Activated naive CD8-positive, alpha-beta T cell treated with anti-CD3 and anti-CD28 coated beads, Interleukin-2, amount 10 ng/mL, durations not matched to agents 7 days and 5 days (primary cell): ENCODE measurements at regions not wholly inside any gene's neighbourhood (a gene's known extent, or its start where the extent isn't known, plus 50 kb on each side); places are given as distances from the start of the nearest gene placed in this dataset.
"Not testable (repeated sequence)": the region's sequence is repeated elsewhere in the genome, so short reads cannot be mapped to it uniquely, and the experiment has no call there.

Source experiments
- ATAC-seq: fragments of 150-1000 bp; cut with Tn5 transposase; one replicate; pipeline ENCODE4 v1.10.0; 2021; ENCODE audit warnings: low read depth, moderate library complexity
- POLR2A ChIA-PET: fragments of 350-600 bp; sonication (Branson Sonifier 250); formaldehyde crosslinking; loops from one replicate; lab custom pipeline; 2021; ENCODE audit warnings: antibody characterized with exemption; lab: Charles Lee
- DNase-seq: peaks from one replicate; pipeline ENCODE4 v3.0.0; 2021
- H3K27ac Mint-ChIP-seq: one replicate; pipeline ENCODE4 v1.8.0; 2022; ENCODE audit warnings: mild to moderate bottlenecking, mixed read lengths
- H3K27me3 Mint-ChIP-seq: one replicate; pipeline ENCODE4 v1.8.0; 2022; ENCODE audit warnings: mild to moderate bottlenecking, moderate library complexity, mixed read lengths
- H3K36me3 Mint-ChIP-seq: one replicate; pipeline ENCODE4 v1.8.0; 2021; ENCODE audit warnings: mild to moderate bottlenecking, mixed read lengths
- H3K4me1 Mint-ChIP-seq: one replicate; pipeline ENCODE4 v1.8.0; 2021; ENCODE audit warnings: mixed read lengths
- H3K4me3 Mint-ChIP-seq: one replicate; pipeline ENCODE4 v1.8.0; 2022; ENCODE audit warnings: mild to moderate bottlenecking, moderate library complexity, mixed read lengths
- H3K9me3 Mint-ChIP-seq: one replicate; pipeline ENCODE4 v1.8.0; 2021; ENCODE audit warnings: mixed read lengths

- H3K36me3 Mint-ChIP-seq, H3K27me3 Mint-ChIP-seq, H3K9me3 Mint-ChIP-seq, POLR2A ChIA-PET, DNase-seq, H3K4me3 Mint-ChIP-seq, ATAC-seq: not testable (repeated sequence)
- Mint-ChIP-seq H3K27ac (peak overlapping the region; percentile 58), H3K4me1 (peaks cover 13% of the 10 kb centered on the region)
Observed at GRCh38 chr2:87444951-87445350, 302.9 kb upstream of the PLGLB2 start.

DNA sequence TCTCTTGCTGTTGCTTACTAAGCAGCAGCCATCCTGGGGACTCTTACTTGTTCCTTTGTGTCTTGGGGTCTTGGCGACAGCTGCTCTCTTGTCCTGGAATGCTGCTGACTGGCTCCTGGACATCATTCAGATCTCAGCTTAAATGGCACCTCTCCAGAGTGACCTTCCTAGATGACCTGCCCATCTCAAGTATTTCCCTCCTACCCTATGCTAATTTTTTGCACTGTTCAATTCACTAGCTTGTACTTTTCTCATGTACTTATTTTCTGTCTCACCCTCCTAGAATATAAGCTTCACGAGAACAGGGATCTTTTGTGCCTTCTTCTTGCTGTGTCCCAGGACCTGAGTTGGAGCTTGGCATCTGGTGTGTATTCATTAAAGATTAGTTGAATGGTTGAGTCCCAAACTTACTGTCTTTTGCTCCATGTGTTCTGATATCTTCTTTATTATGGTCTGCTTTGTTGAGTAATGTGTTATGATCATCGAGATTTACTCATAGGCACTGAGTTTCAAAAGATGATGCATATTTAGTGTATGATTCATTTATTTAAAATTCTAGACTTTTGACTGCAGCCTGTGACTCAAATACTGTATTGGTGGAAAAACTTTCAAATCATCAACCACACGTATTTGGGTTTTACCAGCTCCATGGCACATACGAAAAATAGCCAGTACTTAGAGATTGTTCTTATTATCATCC, 302.1 kb upstream of the PLGLB2 start:
- H3K27ac Mint-ChIP-seq, H3K27me3 Mint-ChIP-seq, POLR2A ChIA-PET, DNase-seq, H3K36me3 Mint-ChIP-seq, H3K9me3 Mint-ChIP-seq, ATAC-seq, H3K4me3 Mint-ChIP-seq: not testable (repeated sequence)
- H3K4me1 Mint-ChIP-seq, result peaks cover 13% of the 10 kb centered on the region

DNA sequence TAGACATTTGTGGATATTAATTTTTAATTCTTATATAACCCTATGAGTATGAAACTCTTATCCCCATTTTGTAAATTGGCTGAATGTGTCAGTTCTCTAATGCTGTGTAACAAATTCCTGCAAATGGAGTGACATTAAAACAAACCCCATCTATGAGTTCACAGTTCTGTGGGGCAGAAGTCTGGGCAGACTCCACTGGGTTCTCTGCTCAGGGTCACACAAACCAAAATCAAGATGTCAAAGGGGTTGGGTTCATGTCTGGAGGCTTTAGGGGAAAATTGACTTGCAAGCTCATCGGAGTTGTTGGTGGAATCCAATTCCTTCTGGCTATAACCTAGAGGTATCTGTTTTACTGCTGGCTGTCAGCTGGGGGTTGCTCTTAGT, 301.6 kb upstream of the PLGLB2 start:
- H3K36me3 Mint-ChIP-seq, H3K9me3 Mint-ChIP-seq, DNase-seq, H3K27ac Mint-ChIP-seq, POLR2A ChIA-PET, H3K27me3 Mint-ChIP-seq, ATAC-seq, H3K4me3 Mint-ChIP-seq: not testable (repeated sequence)
- peaks cover 11% of the 10 kb centered on the region for H3K4me1 Mint-ChIP-seq

GRCh38 chr2:87449462-87449980, 298.4 kb upstream of the PLGLB2 start:
- DNase-seq, H3K4me3 Mint-ChIP-seq, H3K27me3 Mint-ChIP-seq, ATAC-seq, POLR2A ChIA-PET, H3K27ac Mint-ChIP-seq, H3K9me3 Mint-ChIP-seq, H3K36me3 Mint-ChIP-seq: not testable (repeated sequence)
- H3K4me1 Mint-ChIP-seq, result peaks cover 12% of the 10 kb centered on the region

DNA sequence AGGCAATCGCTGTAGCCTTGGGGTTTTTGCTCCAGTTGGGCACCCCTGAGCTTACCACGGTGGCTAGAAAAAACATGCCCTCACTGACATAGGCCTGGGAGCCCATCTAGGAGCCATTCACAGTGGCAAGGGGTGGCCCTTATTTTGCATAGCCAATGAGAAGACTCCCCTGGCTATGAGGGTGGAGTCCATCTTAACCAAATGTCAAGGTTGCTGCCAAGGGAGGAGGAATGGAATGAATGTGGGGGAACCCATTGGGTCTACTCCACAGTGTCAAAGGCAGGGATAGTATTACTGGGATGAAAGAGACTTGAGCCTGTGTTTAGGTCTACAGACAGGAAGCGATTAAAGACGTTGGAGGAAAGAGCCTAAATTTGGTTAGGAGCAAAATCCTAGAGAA, 295.7 kb upstream of the PLGLB2 start:
- H3K27ac Mint-ChIP-seq, ATAC-seq, H3K36me3 Mint-ChIP-seq, POLR2A ChIA-PET, H3K9me3 Mint-ChIP-seq, DNase-seq, H3K4me3 Mint-ChIP-seq, H3K27me3 Mint-ChIP-seq, H3K4me1 Mint-ChIP-seq: not testable (repeated sequence)

DNA sequence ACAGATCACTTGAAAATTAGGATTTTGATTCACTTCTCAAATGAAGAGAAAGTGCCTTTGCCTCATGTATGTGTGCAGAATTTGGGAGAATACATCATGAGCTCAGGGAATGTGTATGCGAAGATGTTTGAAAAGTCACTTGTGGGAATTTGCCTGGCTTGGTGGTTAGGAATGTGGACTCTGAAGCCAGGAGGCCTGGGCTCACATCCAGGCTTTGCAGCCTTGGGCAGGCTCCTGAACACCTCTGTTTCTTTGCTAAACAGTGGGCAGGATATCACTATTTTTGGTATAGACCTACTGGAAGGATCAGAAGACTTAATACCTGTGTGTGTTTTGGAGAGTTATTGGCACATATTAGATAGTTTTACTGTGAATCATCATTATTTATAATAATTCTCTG, 295.0 kb upstream of the PLGLB2 start:
- H3K27ac Mint-ChIP-seq, H3K36me3 Mint-ChIP-seq, H3K27me3 Mint-ChIP-seq, H3K9me3 Mint-ChIP-seq, H3K4me3 Mint-ChIP-seq, H3K4me1 Mint-ChIP-seq, DNase-seq, ATAC-seq, POLR2A ChIA-PET: not testable (repeated sequence)

DNA sequence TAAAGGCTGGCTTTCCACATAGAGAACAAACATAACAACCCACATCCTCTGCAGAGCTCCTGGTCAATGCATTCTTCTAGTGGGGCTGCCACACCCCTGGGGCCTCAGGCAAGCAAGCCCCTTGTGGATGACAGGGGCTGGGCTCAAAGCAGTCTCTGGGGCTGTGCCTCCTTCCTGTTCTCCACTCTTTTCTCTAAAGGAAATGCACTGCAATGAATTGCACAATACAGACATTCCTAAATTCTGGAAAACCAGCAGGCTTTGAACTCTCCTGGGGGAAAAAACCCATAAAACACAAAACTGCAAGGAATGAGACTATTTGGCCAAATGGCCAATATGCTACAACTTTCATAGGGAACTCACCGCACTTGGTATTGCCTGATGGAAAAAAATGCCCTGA, 293.9 kb upstream of the PLGLB2 start:
- H3K9me3 Mint-ChIP-seq, DNase-seq, POLR2A ChIA-PET, H3K27ac Mint-ChIP-seq, H3K36me3 Mint-ChIP-seq, ATAC-seq, H3K27me3 Mint-ChIP-seq: not testable (repeated sequence)
- Mint-ChIP-seq H3K4me1 (peaks cover 16% of the 10 kb centered on the region), H3K4me3 (peak overlapping the region; percentile 10)

DNA sequence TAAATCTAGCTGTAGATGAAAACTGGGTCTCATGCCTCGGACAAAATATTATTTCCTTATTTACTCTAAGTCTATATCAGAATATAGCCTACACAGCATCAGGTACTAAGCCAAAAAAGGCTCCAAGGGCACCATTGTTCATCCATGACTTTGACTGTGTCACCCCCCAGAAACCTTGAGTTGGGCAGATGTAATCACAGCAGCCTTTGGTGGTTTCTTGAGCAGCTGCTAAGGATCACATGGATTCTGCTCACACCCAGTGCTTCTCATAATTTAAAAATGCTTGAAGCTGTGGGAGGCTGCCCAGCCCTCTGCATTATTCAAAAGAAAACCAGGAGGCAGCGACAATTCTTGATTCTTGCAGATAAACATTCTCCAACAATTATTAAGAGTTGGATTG, 293.5 kb upstream of the PLGLB2 start:
- H3K36me3 Mint-ChIP-seq, ATAC-seq, POLR2A ChIA-PET, H3K27me3 Mint-ChIP-seq, DNase-seq, H3K27ac Mint-ChIP-seq, H3K9me3 Mint-ChIP-seq: not testable (repeated sequence)
- H3K4me3 Mint-ChIP-seq, result peak overlapping the region; percentile 10
- peaks cover 16% of the 10 kb centered on the region for H3K4me1 Mint-ChIP-seq

GRCh38 chr2:87455209-87455853, 292.6 kb upstream of the PLGLB2 start:
- Mint-ChIP-seq H3K4me3 (peak overlapping the region; percentile 65), H3K4me1 (peaks cover 16% of the 10 kb centered on the region)
- H3K36me3 Mint-ChIP-seq, H3K27ac Mint-ChIP-seq, H3K9me3 Mint-ChIP-seq, POLR2A ChIA-PET, H3K27me3 Mint-ChIP-seq, DNase-seq: not testable (repeated sequence)
- ATAC-seq, result peak; percentile 38

GRCh38 chr2:87455854-87456249, 292.0 kb upstream of the PLGLB2 start:
- H3K36me3 Mint-ChIP-seq, POLR2A ChIA-PET, H3K27ac Mint-ChIP-seq, H3K27me3 Mint-ChIP-seq, DNase-seq, H3K9me3 Mint-ChIP-seq: not testable (repeated sequence)
- peaks cover 16% of the 10 kb centered on the region for H3K4me1 Mint-ChIP-seq
- ATAC-seq, result peak; percentile 74
- peak overlapping the region; percentile 65 for H3K4me3 Mint-ChIP-seq

- H3K36me3 Mint-ChIP-seq, H3K9me3 Mint-ChIP-seq, H3K27me3 Mint-ChIP-seq, DNase-seq, POLR2A ChIA-PET: not testable (repeated sequence)
- peak overlapping the region; percentile 63 for H3K27ac Mint-ChIP-seq
- H3K4me1 Mint-ChIP-seq, result peaks cover 18% of the 10 kb centered on the region
- ATAC-seq, result peak; percentile 31
- peak overlapping the region; percentile 76 for H3K4me3 Mint-ChIP-seq
Observed at GRCh38 chr2:87456477-87457128, 291.3 kb upstream of the PLGLB2 start.

DNA sequence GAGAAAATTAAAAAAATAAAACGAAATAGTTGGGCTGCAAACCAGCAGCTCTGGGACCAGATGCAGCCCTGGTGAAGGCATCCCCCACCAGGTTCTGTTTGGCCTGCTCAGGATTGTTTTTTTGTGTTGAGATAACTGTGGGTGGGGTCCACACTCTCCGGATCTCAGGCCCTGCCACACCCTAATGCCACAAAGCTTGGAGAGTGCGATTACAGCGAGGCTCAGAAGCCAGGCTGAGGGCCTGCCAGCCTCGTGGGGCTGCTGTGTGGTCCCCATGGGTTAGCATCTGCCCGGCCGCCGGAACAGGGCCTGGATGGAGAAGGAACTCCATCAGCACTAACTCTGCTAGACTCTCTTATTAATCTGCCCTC, 290.8 kb upstream of the PLGLB2 start:
- H3K27me3 Mint-ChIP-seq, ATAC-seq, H3K27ac Mint-ChIP-seq, DNase-seq, H3K36me3 Mint-ChIP-seq, H3K4me3 Mint-ChIP-seq, H3K9me3 Mint-ChIP-seq, POLR2A ChIA-PET: not testable (repeated sequence)
- H3K4me1 Mint-ChIP-seq, result peaks cover 19% of the 10 kb centered on the region

- H3K9me3 Mint-ChIP-seq, DNase-seq, H3K36me3 Mint-ChIP-seq, POLR2A ChIA-PET, ATAC-seq, H3K27me3 Mint-ChIP-seq: not testable (repeated sequence)
- Mint-ChIP-seq H3K4me1 (peaks cover 14% of the 10 kb centered on the region), H3K27ac (peak overlapping the region; percentile 34), H3K4me3 (peak overlapping the region; percentile 32)
Observed at GRCh38 chr2:87458938-87459337, 288.9 kb upstream of the PLGLB2 start.

DNA sequence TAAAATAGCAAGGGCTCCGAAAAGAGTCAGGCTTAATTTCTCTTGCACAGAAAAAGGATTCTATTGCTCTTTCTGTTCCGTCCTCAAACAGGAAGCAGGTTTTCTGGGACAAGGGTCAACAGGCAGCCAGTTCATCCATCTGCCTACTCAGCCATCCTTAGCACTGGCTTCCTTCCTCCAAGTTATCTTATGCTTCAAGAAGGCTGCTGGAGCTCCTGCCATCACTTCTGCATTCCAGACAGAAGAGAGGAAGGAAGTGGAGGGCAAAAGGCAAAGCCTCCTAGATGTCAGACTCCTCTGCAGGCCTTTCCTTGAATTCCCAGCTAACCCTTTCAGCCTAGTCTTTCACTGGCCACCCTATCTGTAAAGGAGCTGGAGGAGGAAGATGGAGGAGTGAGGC, 287.8 kb upstream of the PLGLB2 start:
- H3K4me3 Mint-ChIP-seq, H3K9me3 Mint-ChIP-seq, H3K27ac Mint-ChIP-seq, DNase-seq, H3K36me3 Mint-ChIP-seq, POLR2A ChIA-PET, ATAC-seq, H3K27me3 Mint-ChIP-seq: not testable (repeated sequence)
- peaks cover 15% of the 10 kb centered on the region for H3K4me1 Mint-ChIP-seq
